ENCODE measurements at regions not wholly inside any gene's neighbourhood (a gene's known extent, or its start where the extent isn't known, plus 50 kb on each side); places are given as distances from the start of the nearest gene placed in this dataset.
"Not testable (repeated sequence)": the region's sequence is repeated elsewhere in the genome, so short reads cannot be mapped to it uniquely, and the experiment has no call there.

DNA sequence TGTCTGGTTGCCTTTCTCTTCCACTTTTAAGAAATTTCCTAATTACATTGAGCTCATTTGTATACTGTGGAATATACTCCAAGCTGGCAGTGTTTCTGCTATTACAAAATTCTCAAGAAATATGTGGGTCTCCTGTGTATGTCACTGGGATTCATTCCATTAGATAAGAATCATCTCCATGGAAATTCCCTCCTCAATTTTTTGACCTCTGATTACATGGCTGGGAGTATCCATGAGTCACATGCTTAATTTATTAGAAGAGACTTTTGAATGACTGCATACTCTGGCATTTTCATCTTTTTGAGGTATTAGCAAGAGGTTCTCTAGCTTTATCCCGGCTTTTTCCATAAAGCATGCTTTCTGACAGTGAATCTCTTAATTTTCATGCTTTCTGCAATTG, 665.5 kb upstream of the CNTNAP5 start:
- DNase-seq: no peak

DNA sequence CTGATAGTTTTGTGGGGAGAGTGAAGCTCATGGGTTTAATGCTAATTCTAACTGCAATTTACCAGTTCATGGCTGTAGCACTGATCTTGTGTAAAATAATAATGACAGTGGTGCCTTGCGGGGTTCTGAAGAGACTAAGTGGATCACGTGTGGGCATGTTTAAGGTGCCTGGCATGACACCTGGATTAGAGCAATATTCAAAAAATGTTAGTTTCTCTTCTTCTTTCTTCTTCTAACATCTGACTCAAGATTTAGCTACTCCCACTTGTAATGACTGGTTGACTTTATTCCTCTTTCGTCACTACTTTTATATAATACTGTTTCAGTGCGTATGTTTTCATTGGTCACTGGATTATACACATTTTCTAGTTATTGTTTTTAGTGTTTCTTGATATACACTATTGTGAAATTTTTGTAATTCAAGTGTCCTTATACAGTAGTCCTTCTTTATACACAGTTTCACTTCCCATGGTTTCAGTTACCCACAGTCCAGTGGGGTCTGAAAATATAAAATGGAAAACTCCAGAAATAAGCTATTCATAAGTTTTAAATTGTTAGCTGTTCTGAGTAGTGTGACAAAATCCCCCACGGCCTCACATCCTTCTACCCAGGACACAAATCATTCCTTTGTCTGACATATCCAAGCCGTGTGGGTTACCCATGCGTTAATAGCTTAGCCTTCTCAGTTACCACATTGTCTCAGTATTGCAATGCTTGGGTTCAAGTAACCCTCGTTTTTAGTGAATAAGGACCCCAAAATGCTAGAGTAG, 662.2 kb upstream of the CNTNAP5 start:
- no peak for DNase-seq

- no peak for DNase-seq
Observed at GRCh38 chr2:123363826-123364225, 661.3 kb upstream of the CNTNAP5 start.

DNA sequence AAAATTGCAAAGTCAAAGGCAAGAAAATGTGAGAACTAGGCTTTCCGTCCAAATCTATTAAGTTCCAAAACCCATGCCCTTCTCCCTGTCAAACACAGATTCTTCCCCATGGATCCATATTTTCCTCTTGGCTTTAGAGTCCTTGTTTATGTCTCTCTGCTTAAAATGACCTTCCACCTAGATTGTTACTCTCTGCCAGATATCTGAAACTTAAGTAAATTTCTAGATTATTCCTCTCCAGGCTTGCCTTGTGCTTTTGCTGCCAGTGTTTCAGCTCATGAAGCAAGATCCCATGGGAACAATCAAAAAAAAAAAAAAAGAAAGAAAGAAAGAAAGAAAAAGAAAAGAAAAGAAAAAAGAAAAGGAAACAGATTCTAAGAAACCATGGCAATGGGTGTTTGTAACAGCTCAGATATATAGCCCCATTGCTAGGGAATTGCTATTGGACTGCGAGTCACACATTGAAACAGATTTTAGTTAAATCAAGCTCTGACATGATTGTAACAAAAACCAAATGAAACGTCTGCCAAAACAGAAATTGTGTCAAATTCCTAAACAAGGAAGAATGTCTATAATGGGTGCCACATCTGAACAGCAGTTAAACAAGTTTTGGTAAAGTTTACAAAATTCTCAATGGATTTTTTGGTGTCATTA, 660.7 kb upstream of the CNTNAP5 start:
- DNase-seq: no peak

DNA sequence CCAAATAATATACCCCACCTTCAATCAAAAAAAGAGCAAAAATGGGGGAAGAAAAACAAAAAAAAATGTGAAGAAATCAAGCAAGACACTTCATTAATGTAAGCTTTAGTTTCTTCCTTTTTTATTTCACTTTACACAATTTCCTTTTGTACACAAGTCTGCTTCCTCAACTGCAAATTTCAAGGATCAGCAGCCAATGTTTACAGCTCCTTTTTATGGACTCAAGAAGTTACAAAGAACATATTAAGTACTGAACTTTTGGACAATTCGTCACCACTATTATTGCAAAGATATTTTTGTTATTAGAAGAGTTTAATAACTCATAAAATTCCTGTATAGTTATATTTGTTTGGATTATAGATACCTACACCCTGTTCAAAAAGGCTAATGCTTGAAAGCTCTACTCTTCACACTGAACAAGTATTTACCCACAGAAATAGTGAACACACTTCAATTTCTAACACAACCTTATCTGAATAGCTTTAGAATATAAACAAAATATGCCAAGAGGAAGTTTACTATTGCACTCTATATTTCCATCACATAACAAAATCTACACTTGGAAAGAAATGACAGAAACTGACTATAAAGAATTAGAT, 658.7 kb upstream of the CNTNAP5 start:
- no peak for DNase-seq

GRCh38 chr2:123370186-123370585, 654.9 kb upstream of the CNTNAP5 start:
- no peak for DNase-seq

DNA sequence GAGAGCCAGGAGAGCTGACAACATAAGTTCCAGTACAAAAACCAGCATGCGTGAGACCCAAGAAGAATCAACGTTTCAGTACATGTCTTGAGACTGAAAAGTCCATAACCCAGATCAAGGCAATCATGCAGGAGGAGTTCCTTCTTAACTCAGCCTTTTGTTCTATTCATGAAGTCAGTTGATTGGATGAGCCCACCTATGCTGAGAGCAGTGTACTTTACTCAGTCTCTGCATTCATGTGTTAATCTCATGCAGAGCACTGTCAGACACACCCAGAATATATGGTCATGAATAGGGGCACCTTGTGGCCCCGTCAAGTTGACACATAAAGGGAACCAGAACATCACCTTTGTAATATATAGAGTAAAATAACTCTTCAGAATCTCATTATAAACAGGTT, 653.6 kb upstream of the CNTNAP5 start:
- no peak for DNase-seq

DNA sequence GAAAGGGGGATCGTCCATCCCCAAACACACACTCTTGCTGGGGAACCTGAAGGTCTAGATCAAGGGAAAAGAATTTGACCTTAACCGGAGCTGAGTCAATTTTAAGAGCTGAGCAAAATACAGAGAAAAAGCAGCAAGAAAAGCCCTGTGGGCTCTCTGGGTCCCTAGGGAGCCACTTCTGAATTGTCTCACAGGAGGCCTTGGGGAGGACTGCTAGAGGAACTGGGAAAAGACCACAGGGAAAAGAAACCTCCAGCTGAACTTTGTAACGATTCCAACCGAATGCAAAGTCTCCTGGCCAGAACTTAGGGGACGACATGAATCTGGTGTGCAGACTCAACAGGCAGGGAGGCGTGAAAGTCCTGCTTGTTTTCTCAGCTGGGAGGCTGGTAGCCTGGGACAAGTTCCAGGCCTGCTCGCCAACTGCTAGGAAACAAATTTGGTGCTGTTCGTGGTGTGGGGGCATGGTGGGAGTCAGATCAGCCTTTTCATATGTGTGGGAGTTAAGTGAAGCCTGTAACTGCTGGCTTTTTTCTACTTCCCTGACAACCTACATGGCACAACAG, 644.6 kb upstream of the CNTNAP5 start:
- DNase-seq: no peak

DNA sequence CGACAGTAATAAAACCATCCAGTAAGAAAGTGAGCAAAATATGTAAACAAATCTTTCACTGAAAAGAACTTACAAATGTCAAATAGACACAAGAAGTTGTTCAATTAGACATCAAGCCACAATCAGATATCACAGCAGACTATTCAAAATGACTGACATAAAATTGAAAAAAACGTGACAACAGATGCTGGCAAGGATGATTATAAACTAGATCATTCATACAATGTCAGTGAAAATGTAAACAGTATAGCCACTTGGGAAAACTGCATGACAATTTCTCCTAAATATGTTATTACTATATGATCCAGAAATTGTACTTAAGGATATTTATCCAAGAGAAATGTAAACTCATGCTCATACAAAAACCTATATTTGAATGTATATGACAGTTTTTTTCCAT, 609.4 kb upstream of the CNTNAP5 start:
- DNase-seq: no peak

DNA sequence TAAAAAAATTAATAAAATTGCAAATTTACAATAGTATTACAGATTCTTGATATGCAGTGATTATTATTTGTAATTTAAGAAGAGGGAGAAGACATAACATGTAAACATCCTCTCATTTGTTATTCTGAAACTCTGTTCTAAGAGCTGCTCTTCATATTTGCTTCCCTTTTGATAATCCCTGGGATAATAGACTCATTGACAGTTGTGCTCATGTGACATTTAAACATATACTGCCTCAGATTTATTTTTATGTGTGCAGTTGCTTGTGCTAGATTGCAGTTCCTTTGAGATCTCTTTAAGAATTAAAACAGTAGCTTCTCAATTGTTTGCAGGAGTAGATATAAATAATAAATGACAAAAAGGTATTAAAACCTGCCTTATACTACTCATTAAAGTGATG, 605.1 kb upstream of the CNTNAP5 start:
- no peak for DNase-seq

- DNase-seq: no peak
Observed at GRCh38 chr2:123434546-123435395, 590.3 kb upstream of the CNTNAP5 start.

GRCh38 chr2:123438251-123438650, 586.8 kb upstream of the CNTNAP5 start:
- no peak for DNase-seq

DNA sequence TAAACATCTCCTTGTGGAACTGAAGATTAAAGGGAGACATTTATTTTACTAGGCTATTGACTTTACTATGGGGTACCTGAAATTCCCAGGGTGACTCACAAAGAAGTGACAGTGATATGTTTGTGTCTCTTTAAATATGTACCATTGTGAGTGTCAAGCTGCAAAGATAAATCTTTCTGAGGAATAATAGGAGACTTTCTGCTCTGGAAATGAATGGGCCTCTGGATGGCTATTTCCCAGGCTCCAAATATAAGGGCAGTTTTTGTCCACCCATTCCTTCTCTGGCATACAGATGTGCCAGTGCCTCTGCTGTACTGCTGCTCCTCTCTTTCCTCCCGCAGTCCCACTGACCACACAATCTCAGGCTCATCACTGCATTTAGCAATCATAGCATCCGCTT, 586.4 kb upstream of the CNTNAP5 start:
- DNase-seq: no peak

- DNase-seq: no peak
Observed at GRCh38 chr2:123448801-123449200, 576.3 kb upstream of the CNTNAP5 start.

DNA sequence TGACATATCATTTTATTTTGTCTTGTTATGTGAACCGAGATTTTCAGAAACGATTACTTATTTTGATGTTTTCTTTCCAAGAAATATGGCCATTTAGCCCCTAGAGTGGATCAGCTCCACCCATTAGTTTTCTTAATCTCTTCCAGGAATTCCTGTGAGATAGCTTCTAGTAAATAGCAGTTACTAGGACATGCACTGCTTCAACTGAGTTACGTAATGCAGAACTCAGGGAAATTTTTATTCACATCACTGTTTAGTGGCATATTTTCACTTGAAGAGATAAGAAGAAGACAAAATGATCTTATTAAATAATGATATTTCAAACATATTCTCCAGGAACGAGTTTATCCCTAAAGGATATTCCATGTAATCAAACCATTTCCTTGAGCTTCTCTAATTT, 573.5 kb upstream of the CNTNAP5 start:
- DNase-seq: no peak

DNA sequence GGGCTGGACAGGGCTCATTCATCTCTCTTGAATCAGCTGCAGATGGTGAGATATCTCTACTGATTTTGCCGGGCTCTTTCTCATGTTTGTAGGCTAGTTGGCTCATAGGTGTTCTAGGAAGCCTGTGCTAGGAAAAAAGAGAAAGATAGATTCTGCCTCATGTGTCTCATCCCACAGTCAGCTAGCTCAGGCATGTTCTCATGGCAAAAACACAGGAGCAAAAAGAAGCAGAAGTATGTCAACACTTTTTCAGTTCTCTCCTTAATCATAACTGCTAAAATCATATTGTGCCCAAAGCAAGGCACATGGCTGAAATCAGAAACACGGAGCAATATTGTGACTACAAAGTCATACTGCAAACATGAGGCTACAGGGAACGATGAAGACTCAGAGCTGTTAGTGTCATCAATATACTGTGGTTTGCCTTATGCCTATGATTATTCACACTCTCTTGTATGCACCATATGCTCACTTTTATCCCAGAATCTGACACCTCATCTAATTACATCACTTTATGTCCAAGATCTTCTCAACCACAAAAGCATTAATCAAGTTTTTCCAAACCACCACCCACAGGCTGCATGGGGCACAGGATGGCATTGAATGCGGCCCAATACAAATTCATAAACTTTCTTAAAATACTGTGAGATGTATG, 571.9 kb upstream of the CNTNAP5 start:
- no peak for DNase-seq

GRCh38 chr2:123453772-123454171, 571.3 kb upstream of the CNTNAP5 start:
- DNase-seq: no peak

GRCh38 chr2:123455234-123455633, 569.9 kb upstream of the CNTNAP5 start:
- DNase-seq: not testable (repeated sequence)

DNA sequence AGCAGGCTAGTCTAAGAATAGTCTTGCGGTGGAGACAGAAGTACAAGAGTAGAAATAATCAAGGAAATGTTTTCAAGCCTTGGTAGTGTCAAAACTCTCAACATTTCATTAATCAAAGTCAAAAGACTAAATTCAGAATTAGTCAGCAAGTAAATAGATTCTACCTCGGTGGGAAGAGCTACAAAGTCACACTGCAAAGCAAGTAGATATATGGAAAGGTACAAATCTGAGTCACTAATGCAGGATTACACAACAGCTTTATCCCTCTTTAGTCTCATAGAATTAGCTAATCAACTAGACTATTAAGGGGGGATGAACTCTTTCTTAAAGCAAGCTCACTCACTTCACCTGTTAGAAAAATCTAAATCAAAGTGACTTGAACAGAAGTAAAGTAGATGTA, 568.7 kb upstream of the CNTNAP5 start:
- no peak for DNase-seq

GRCh38 chr2:123463886-123464285, 561.2 kb upstream of the CNTNAP5 start:
- DNase-seq: no peak

DNA sequence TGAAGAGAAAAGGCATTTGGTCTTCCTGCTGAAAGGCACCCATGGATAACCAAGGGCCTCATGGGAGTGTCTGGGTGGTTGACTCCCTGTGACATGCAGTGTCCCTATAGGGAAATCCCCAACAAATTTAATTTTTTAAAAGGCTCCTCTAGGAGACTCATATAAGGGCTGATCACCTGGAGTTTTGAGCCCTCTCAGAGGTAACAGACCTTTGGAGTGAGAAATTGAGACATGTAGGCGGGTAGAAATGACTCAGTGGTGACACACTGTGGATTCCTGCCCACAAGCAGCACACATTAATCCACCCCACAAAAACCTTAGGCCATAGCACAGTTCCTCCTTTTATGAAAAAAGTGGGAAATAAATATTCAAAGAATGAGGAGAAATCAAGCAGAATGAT, 557.0 kb upstream of the CNTNAP5 start:
- DNase-seq: no peak

GRCh38 chr2:123481406-123481805, 543.7 kb upstream of the CNTNAP5 start:
- no peak for DNase-seq

GRCh38 chr2:123485056-123485455, 540.0 kb upstream of the CNTNAP5 start:
- DNase-seq: no peak

Measured in NCI-H2081 (cell line).